ENCODE measurements at regions not wholly inside any gene's neighbourhood (a gene's known extent, or its start where the extent isn't known, plus 50 kb on each side); places are given as distances from the start of the nearest gene placed in this dataset.

DNA sequence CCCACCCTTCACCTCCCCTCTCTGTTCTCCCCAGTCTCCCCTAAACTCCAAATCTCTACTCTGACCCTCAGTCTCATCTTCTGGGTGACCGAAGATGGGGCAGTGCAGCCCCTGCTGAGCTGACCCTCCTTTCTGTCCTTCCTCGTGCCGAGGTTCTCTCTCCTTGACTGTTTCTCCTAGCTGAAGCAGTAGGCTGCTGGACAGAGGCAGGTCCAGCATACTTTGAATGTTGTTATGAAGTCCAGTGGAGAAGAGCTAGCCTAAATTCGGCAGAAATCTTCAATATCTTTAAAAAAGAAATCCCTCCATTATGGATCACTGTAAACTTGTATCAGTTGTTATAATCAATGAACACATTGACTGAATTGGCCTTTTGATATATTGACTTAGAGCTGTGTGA lies 63.2 kb downstream of the RRM2 start:
- no peak for TF ChIP-seq CTCF (conservative IDR thresholded peaks at IDR 0.05 in 1 of 2, IDR thresholded peaks at IDR 0.05 in 1 of 2; ENCODE audit: low read depth in 1 of 2, low read length in 2 of 2)
- no peak for TF ChIP-seq EZH2 (IDR thresholded peaks at IDR 0.05; ENCODE audit: low read length, missing control alignments)
